ENCODE measurements at regions not wholly inside any gene's neighbourhood (a gene's known extent, or its start where the extent isn't known, plus 50 kb on each side); places are given as distances from the start of the nearest gene placed in this dataset.

- Histone ChIP-seq H3K36me3 (ENCODE audit: low read depth) (no peaks in the 10 kb centered on the region), H3K4me3 (ENCODE audit: severe bottlenecking) (no peak overlapping the region), H3K9me3 (ENCODE audit: severe bottlenecking) (no peaks in the 10 kb centered on the region), H3K27ac (ENCODE audit: poor library complexity, severe bottlenecking) (no peak overlapping the region), H3K4me1 (ENCODE audit: insufficient read depth, poor library complexity, severe bottlenecking) (peaks cover 14% of the 10 kb centered on the region), H3K27me3 (ENCODE audit: insufficient read depth, poor library complexity, severe bottlenecking) (no peaks in the 10 kb centered on the region)
- no peak for TF ChIP-seq CTCF (IDR thresholded peaks at IDR 0.05; ENCODE audit: poor library complexity, severe bottlenecking)
- ATAC-seq (ENCODE audit: low read depth) (peak; percentile 32), DNase-seq (ENCODE audit: low spot score) (no peak)
Measured at GRCh38 chr1:244349103-244349531, 102.6 kb downstream of the ADSS2 start.

- Histone ChIP-seq H3K9me3 (ENCODE audit: severe bottlenecking) (no peaks in the 10 kb centered on the region), H3K4me1 (ENCODE audit: insufficient read depth, poor library complexity, severe bottlenecking) (peaks cover 14% of the 10 kb centered on the region), H3K36me3 (ENCODE audit: low read depth) (no peaks in the 10 kb centered on the region), H3K4me3 (ENCODE audit: severe bottlenecking) (no peak overlapping the region), H3K27ac (ENCODE audit: poor library complexity, severe bottlenecking) (no peak overlapping the region), H3K27me3 (ENCODE audit: insufficient read depth, poor library complexity, severe bottlenecking) (no peaks in the 10 kb centered on the region)
- ATAC-seq (ENCODE audit: low read depth): no peak
- no peak for DNase-seq (ENCODE audit: low spot score)
- no peak for TF ChIP-seq CTCF (IDR thresholded peaks at IDR 0.05; ENCODE audit: poor library complexity, severe bottlenecking)
Measured at GRCh38 chr1:244349581-244350001, 102.1 kb downstream of the ADSS2 start.

- Histone ChIP-seq H3K27me3 (ENCODE audit: insufficient read depth, poor library complexity, severe bottlenecking) (no peaks in the 10 kb centered on the region), H3K27ac (ENCODE audit: poor library complexity, severe bottlenecking) (no peak overlapping the region), H3K9me3 (ENCODE audit: severe bottlenecking) (no peaks in the 10 kb centered on the region), H3K4me1 (ENCODE audit: insufficient read depth, poor library complexity, severe bottlenecking) (peaks cover 14% of the 10 kb centered on the region), H3K36me3 (ENCODE audit: low read depth) (no peaks in the 10 kb centered on the region), H3K4me3 (ENCODE audit: severe bottlenecking) (no peak overlapping the region)
- ATAC-seq (ENCODE audit: low read depth): no peak
- TF ChIP-seq CTCF (IDR thresholded peaks at IDR 0.05; ENCODE audit: poor library complexity, severe bottlenecking): no peak
- DNase-seq (ENCODE audit: low spot score): no peak
Measured at GRCh38 chr1:244350027-244350426, 101.7 kb downstream of the ADSS2 start.

DNA sequence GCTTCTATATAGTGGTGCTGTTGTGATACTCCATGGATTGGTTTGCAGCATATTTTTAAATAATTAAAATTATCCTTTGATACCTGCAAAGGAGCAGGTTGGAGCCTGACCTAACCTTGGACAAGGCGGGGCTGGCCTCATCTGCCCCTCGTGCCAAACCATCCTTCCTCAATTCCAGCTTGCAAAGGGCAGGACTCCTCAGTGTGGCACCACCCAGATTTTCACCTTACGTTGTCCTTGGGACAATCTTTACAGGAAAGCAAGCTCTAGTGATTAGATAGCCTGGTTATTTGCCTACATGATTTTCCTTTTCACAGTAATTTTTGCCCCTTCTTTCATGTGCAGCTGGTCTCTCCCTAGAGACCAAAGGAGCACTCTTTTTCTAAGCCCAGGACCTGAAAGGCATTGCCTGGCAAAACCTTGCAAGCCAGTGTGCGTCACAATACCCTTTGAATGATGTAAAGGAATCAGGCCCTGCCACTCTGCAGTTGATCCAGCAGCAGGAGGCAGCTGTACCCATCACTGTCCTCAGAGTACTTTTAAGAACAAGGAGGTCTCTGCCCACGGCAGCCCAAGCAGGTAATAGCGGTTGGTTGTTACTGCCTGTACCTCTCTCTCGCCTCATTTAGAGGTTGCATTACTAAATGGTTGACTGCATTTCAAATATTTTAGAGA, 99.4 kb downstream of the ADSS2 start:
- Histone ChIP-seq H3K27ac (ENCODE audit: poor library complexity, severe bottlenecking) (no peak overlapping the region), H3K36me3 (ENCODE audit: low read depth) (no peaks in the 10 kb centered on the region), H3K4me1 (ENCODE audit: insufficient read depth, poor library complexity, severe bottlenecking) (peaks cover 14% of the 10 kb centered on the region), H3K9me3 (ENCODE audit: severe bottlenecking) (no peaks in the 10 kb centered on the region), H3K27me3 (ENCODE audit: insufficient read depth, poor library complexity, severe bottlenecking) (no peaks in the 10 kb centered on the region), H3K4me3 (ENCODE audit: severe bottlenecking) (no peak overlapping the region)
- TF ChIP-seq CTCF (IDR thresholded peaks at IDR 0.05; ENCODE audit: poor library complexity, severe bottlenecking): no peak
- DNase-seq (ENCODE audit: low spot score) (no peak), ATAC-seq (ENCODE audit: low read depth) (no peak)

- Histone ChIP-seq H3K4me3 (ENCODE audit: severe bottlenecking) (no peak overlapping the region), H3K27ac (ENCODE audit: poor library complexity, severe bottlenecking) (peak overlapping the region; percentile 31)
- peak; percentile 100 for ATAC-seq (ENCODE audit: low read depth)
Measured at GRCh38 chr1:244353551-244354091, 98.1 kb downstream of the ADSS2 start.

More at GRCh38 chr1:244353551-244354091, 98.1 kb downstream of the ADSS2 start:
- no peak for TF ChIP-seq CTCF (IDR thresholded peaks at IDR 0.05; ENCODE audit: poor library complexity, severe bottlenecking)
- Histone ChIP-seq H3K4me1 (ENCODE audit: insufficient read depth, poor library complexity, severe bottlenecking) (peaks cover 14% of the 10 kb centered on the region), H3K36me3 (ENCODE audit: low read depth) (no peaks in the 10 kb centered on the region), H3K9me3 (ENCODE audit: severe bottlenecking) (no peaks in the 10 kb centered on the region), H3K27me3 (ENCODE audit: insufficient read depth, poor library complexity, severe bottlenecking) (no peaks in the 10 kb centered on the region)
- peak; percentile 76 for DNase-seq (ENCODE audit: low spot score)

All from RWPE2 (cell line).